GM21825 (cell line): ENCODE measurements at regions not wholly inside any gene's neighbourhood (a gene's known extent, or its start where the extent isn't known, plus 50 kb on each side); places are given as distances from the start of the nearest gene placed in this dataset.
"Not testable (repeated sequence)": the region's sequence is repeated elsewhere in the genome, so short reads cannot be mapped to it uniquely, and the experiment has no call there.

Experiments
- ATAC-seq: cut with Tn5 transposase; IDR thresholded peaks from one replicate; pipeline ENCODE4 v1.9.1; 2021; ENCODE audit warnings: mild to moderate bottlenecking, moderate library complexity; ENCODE audit not compliant: unreplicated experiment

- no peak for ATAC-seq
These were observed 53.8 kb downstream of the ADRB2 start for GRCh38 chr5:148880197-148880596.

- no peak for ATAC-seq
These were observed 54.3 kb downstream of the ADRB2 start for GRCh38 chr5:148880696-148881095.

GRCh38 chr5:148882332-148882731, 55.9 kb downstream of the ADRB2 start:
- no peak for ATAC-seq

- no peak for ATAC-seq
These were observed 58.1 kb downstream of the ADRB2 start for GRCh38 chr5:148884339-148885020.

- no peak for ATAC-seq
These were observed 60.9 kb downstream of the ADRB2 start for GRCh38 chr5:148887123-148887881.

GRCh38 chr5:148889936-148890335, 63.5 kb downstream of the ADRB2 start:
- ATAC-seq: not testable (repeated sequence)

GRCh38 chr5:148895441-148895840, 69.0 kb downstream of the ADRB2 start:
- ATAC-seq: not testable (repeated sequence)

- ATAC-seq: no peak
These were observed 71.4 kb downstream of the ADRB2 start for GRCh38 chr5:148897842-148898241.

- no peak for ATAC-seq
These were observed 72.1 kb downstream of the ADRB2 start for GRCh38 chr5:148898413-148899075.

- ATAC-seq: no peak
These were observed 73.6 kb downstream of the ADRB2 start for GRCh38 chr5:148899993-148900392.

GRCh38 chr5:148902478-148902877, 76.1 kb downstream of the ADRB2 start:
- no peak for ATAC-seq

- ATAC-seq: no peak
These were observed 77.2 kb downstream of the ADRB2 start for GRCh38 chr5:148903587-148903986.

- ATAC-seq: no peak
These were observed 78.0 kb downstream of the ADRB2 start for GRCh38 chr5:148904440-148904839.

GRCh38 chr5:148905541-148905940, 79.1 kb downstream of the ADRB2 start:
- ATAC-seq: no peak

- ATAC-seq: no peak
These were observed 80.6 kb downstream of the ADRB2 start for GRCh38 chr5:148906968-148907367.

GRCh38 chr5:148909040-148909439, 82.6 kb downstream of the ADRB2 start:
- no peak for ATAC-seq

GRCh38 chr5:148909766-148910165, 83.4 kb downstream of the ADRB2 start:
- no peak for ATAC-seq

GRCh38 chr5:148910216-148910615, 83.8 kb downstream of the ADRB2 start:
- no peak for ATAC-seq

- no peak for ATAC-seq
These were observed 84.4 kb downstream of the ADRB2 start for GRCh38 chr5:148910686-148911361.

GRCh38 chr5:148911386-148911785, 85.0 kb downstream of the ADRB2 start:
- no peak for ATAC-seq

- no peak for ATAC-seq
These were observed 85.7 kb downstream of the ADRB2 start for GRCh38 chr5:148912146-148912545.
